Breast epithelium (tissue), 3 donors: ENCODE measurements at regions not wholly inside any gene's neighbourhood (a gene's known extent, or its start where the extent isn't known, plus 50 kb on each side); places are given as distances from the start of the nearest gene placed in this dataset.

Experiments
- POLR2AphosphoS5 ChIP-seq, 3 donors: sonication (generic); formaldehyde crosslinking; IDR thresholded peaks; one replicate each; pipeline ENCODE4 v1.6.1; 2017; ENCODE audit warnings: antibody characterized with exemption in 3 of 3
- TF ChIP-seq, protein P1 (sequence below), 3 donors: fragments of 450-650 bp; IDR thresholded peaks; one replicate each; pipeline ENCODE4 v1.5.1; 2016 to 2017; ENCODE audit warnings: antibody characterized with exemption in 3 of 3, mild to moderate bottlenecking in 3 of 3, moderate library complexity in 3 of 3

DNA sequence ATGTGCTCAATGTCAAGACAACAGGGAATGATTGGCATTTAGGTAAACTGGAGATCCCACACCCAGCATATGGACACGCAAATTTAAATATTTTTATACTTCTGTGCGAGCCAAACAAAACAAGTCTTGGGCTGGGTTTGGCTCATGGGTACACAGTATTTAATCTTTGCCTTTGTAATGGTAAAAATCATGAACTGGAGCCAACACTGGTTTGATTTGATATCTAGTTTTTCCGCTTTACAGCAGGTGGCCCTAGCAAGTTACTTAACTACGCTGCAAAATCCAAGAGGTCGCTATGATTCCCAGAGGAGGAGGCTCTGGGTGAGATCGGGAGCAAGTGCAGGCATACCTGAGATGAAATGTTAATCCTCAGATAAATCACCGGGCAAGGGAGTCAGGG lies 207.9 kb upstream of the SATB1 start:
- no peak for TF ChIP-seq POLR2AphosphoS5 (IDR thresholded peaks at IDR 0.05)
- TF ChIP-seq, protein P1, sequence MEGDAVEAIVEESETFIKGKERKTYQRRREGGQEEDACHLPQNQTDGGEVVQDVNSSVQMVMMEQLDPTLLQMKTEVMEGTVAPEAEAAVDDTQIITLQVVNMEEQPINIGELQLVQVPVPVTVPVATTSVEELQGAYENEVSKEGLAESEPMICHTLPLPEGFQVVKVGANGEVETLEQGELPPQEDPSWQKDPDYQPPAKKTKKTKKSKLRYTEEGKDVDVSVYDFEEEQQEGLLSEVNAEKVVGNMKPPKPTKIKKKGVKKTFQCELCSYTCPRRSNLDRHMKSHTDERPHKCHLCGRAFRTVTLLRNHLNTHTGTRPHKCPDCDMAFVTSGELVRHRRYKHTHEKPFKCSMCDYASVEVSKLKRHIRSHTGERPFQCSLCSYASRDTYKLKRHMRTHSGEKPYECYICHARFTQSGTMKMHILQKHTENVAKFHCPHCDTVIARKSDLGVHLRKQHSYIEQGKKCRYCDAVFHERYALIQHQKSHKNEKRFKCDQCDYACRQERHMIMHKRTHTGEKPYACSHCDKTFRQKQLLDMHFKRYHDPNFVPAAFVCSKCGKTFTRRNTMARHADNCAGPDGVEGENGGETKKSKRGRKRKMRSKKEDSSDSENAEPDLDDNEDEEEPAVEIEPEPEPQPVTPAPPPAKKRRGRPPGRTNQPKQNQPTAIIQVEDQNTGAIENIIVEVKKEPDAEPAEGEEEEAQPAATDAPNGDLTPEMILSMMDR (IDR thresholded peaks at IDR 0.05): no peak
